Endothelial cell of umbilical vein (primary cell): ENCODE measurements at regions not wholly inside any gene's neighbourhood (a gene's known extent, or its start where the extent isn't known, plus 50 kb on each side); places are given as distances from the start of the nearest gene placed in this dataset.

ENCODE experiments used
- EZH2 ChIP-seq: IDR thresholded peaks from 2 replicates; pipeline ENCODE4 v1.6.1; 2012; ENCODE audit warnings: borderline replicate concordance, low read depth, mild to moderate bottlenecking, moderate library complexity, low read length, inconsistent platforms; ENCODE audit not compliant: severe bottlenecking
- FOS ChIP-seq: IDR thresholded peaks from 2 replicates; pipeline ENCODE4 v1.6.1; 2011; ENCODE audit warnings: mild to moderate bottlenecking, low read length, moderate library complexity, borderline replicate concordance; ENCODE audit not compliant: insufficient read depth
- GATA2 ChIP-seq: IDR thresholded peaks from 2 replicates; pipeline ENCODE4 v1.7.0; 2011; ENCODE audit warnings: low read depth, mild to moderate bottlenecking, moderate library complexity, mixed read lengths, low read length; ENCODE audit not compliant: insufficient read length, insufficient read depth
- JUN ChIP-seq: IDR thresholded peaks from 2 replicates; pipeline ENCODE4 v1.6.1; 2011; ENCODE audit warnings: borderline replicate concordance, low read depth; ENCODE audit not compliant: insufficient read length, insufficient read depth
- MAX ChIP-seq: IDR thresholded peaks from 2 replicates; pipeline ENCODE4 v1.6.1; 2011; ENCODE audit not compliant: insufficient read depth, insufficient read length
- MYC ChIP-seq: IDR thresholded peaks from one replicate; pipeline ENCODE4 v1.6.1; 2011; ENCODE audit warnings: mild to moderate bottlenecking, low read depth, low read length
- POLR2A ChIP-seq: IDR thresholded peaks from 2 replicates; pipeline ENCODE4 v1.6.1; 2012; ENCODE audit warnings: low read depth, mild to moderate bottlenecking, control low read depth, low read length
- POLR2AphosphoS5 ChIP-seq: IDR thresholded peaks from 2 replicates; pipeline ENCODE4 v1.6.1; 2012; ENCODE audit warnings: low read depth, mild to moderate bottlenecking, control low read depth, low read length, moderate library complexity; ENCODE audit not compliant: insufficient read depth
- TF ChIP-seq, protein P1 (sequence below), 2 donors: IDR thresholded peaks; 1 replicate in 1 of 2; 2 replicates in 1 of 2; pipeline ENCODE4 v1.5.1; 2011; ENCODE audit warnings: low read length in 2 of 2, mild to moderate bottlenecking in 2 of 2, moderate library complexity in 2 of 2, control low read depth in 1 of 2, inconsistent platforms in 1 of 2, low read depth in 1 of 2; ENCODE audit not compliant: insufficient read depth in 1 of 2; ENCODE audit errors: extremely low read depth in 1 of 2

GRCh38 chr2:217616936-217617335, 385.9 kb downstream of the TNS1 start:
- TF ChIP-seq, protein P1, sequence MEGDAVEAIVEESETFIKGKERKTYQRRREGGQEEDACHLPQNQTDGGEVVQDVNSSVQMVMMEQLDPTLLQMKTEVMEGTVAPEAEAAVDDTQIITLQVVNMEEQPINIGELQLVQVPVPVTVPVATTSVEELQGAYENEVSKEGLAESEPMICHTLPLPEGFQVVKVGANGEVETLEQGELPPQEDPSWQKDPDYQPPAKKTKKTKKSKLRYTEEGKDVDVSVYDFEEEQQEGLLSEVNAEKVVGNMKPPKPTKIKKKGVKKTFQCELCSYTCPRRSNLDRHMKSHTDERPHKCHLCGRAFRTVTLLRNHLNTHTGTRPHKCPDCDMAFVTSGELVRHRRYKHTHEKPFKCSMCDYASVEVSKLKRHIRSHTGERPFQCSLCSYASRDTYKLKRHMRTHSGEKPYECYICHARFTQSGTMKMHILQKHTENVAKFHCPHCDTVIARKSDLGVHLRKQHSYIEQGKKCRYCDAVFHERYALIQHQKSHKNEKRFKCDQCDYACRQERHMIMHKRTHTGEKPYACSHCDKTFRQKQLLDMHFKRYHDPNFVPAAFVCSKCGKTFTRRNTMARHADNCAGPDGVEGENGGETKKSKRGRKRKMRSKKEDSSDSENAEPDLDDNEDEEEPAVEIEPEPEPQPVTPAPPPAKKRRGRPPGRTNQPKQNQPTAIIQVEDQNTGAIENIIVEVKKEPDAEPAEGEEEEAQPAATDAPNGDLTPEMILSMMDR (IDR thresholded peaks at IDR 0.05; ENCODE audit: extremely low read depth in 1 of 2, insufficient read depth in 1 of 2, low read depth in 1 of 2, low read length in 2 of 2): no peak
- TF ChIP-seq POLR2AphosphoS5: no peak
- no peak for TF ChIP-seq POLR2A
- no peak for TF ChIP-seq EZH2
- TF ChIP-seq MAX: no peak
- TF ChIP-seq MYC: no peak
- no peak for TF ChIP-seq FOS
- no peak for TF ChIP-seq GATA2
- TF ChIP-seq JUN: no peak
